ENCODE measurements at regions not wholly inside any gene's neighbourhood (a gene's known extent, or its start where the extent isn't known, plus 50 kb on each side); places are given as distances from the start of the nearest gene placed in this dataset.

GRCh38 chr4:106615410-106615945, 246.9 kb upstream of the GIMD1 start:
- TF ChIP-seq EZH2 (IDR thresholded peaks at IDR 0.05; ENCODE audit: borderline replicate concordance, low read length), result no peak
- TF ChIP-seq, protein P1, sequence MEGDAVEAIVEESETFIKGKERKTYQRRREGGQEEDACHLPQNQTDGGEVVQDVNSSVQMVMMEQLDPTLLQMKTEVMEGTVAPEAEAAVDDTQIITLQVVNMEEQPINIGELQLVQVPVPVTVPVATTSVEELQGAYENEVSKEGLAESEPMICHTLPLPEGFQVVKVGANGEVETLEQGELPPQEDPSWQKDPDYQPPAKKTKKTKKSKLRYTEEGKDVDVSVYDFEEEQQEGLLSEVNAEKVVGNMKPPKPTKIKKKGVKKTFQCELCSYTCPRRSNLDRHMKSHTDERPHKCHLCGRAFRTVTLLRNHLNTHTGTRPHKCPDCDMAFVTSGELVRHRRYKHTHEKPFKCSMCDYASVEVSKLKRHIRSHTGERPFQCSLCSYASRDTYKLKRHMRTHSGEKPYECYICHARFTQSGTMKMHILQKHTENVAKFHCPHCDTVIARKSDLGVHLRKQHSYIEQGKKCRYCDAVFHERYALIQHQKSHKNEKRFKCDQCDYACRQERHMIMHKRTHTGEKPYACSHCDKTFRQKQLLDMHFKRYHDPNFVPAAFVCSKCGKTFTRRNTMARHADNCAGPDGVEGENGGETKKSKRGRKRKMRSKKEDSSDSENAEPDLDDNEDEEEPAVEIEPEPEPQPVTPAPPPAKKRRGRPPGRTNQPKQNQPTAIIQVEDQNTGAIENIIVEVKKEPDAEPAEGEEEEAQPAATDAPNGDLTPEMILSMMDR (conservative IDR thresholded peaks at IDR 0.05 in 1 of 2, IDR thresholded peaks at IDR 0.05 in 1 of 2; ENCODE audit: extremely low read depth in 1 of 2, insufficient read depth in 1 of 2, low read depth in 1 of 2, low read length in 2 of 2), result no peak

Data from mammary epithelial cell (primary cell).